Fibroblast of skin of right biceps (primary cell): ENCODE measurements at regions not wholly inside any gene's neighbourhood (a gene's known extent, or its start where the extent isn't known, plus 50 kb on each side); places are given as distances from the start of the nearest gene placed in this dataset.
A peak's percentile ranks its signal among the peaks of the same experiment; 100 is the strongest.
"Not testable (repeated sequence)": the region's sequence is repeated elsewhere in the genome, so short reads cannot be mapped to it uniquely, and the experiment has no call there.

Experiments
- DNase-seq: peaks from one replicate; pipeline ENCODE4 v3.0.0-alpha.2; 2013

DNA sequence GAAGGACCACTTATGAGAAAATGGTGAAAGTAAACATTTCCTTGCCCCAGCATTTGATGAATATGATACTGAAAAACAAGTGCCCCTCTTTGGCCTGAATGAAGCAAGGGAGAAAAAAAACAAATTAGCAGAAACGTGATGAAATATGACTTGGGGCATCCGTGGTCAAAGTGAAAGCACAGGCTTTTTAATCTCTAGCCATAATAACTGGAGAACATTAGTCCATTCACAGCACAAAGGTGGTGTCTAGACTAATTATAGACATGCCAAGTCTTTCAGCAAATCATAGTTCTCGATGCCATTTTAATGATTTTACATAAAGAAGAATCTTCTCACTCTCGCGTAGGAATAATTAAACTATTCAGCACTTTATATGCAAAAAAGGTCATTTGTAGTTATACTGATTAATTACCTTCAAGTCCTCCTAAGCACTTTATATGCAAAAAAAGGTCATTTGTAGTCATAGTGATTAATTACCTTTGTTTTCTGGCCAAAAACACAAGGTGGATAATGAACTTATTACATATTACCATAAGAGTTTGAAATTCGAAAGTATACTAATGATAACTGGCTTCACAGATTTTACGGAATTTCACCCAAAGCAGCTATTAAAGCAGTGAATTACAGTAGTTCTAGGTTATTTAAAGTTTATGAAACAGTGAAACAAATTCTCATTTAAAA is 121.6 kb downstream of the ZNF22 start:
- DNase-seq, result not testable (repeated sequence)

GRCh38 chr10:45135443-45136198 is 134.9 kb downstream of the ZNF22 start:
- no peak for DNase-seq

GRCh38 chr10:45136256-45136655 is 135.5 kb downstream of the ZNF22 start:
- no peak for DNase-seq

- DNase-seq, result no peak
These were observed 143.8 kb downstream of the ZNF22 start for GRCh38 chr10:45144326-45145070.

DNA sequence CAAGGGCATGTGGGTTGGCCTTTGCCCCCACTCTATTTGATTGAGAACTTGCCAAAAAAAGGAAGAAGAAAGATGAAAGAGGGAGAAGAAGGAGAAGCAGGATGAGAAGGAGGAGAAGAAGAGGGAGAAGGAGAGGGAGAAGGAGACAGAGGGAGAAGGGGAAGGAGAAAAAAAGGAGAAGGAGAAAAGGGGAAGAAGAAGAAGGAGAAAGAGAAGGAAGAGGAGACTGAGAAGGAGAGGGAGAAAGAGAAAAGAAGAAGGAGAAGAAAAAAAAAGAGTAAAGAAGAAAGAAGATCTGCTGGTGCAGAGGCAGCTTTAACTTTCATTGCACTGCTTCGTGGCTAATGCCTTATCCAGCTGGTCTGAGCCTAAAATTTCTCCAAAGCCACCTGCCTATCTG is 144.4 kb downstream of the ZNF22 start:
- not testable (repeated sequence) for DNase-seq

- DNase-seq, result no peak
These were observed 146.3 kb downstream of the ZNF22 start for GRCh38 chr10:45147000-45147399.

GRCh38 chr10:45150997-45151396 is 150.3 kb downstream of the ZNF22 start:
- DNase-seq, result no peak

DNA sequence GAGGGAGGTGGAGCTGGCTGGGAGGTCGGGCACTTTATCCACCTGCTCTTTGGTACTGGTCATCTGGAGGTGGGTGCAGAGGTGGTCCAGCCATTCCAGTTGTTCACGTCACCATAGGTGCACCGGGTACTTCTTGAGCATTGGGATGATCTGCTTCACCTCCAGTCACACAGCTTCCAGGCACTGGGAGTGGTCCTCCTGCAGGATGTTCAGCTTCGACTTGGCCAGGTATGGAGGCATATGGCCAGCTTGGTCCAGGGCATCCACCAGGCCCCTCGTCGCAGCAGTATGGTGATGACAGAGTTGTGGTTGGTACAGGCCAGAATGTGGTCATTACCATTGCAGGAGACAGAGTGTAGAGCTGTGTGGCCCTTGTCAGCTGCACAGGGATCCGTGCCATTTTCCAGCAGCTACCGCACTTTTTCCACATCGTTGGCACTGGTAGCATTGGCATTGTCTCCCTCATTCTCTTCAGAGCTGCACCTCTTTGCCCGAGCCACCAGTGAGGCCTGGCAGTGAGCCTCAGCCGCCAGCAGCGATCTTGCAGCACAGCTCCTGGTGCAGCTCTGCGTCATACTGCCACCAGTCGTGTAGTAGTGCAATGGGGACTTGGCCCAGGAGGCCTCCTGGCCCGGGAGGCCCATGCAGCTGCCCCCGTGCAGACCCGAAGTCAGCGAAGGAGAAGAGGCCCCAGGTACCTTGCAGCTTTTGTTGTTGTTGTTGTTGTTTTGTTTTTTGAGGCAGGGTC is 150.9 kb downstream of the ZNF22 start:
- DNase-seq, result no peak

- DNase-seq, result no peak
These were observed 152.0 kb downstream of the ZNF22 start for GRCh38 chr10:45152726-45153125.

- no peak for DNase-seq
These were observed 153.8 kb downstream of the ZNF22 start for GRCh38 chr10:45154502-45154901.

DNA sequence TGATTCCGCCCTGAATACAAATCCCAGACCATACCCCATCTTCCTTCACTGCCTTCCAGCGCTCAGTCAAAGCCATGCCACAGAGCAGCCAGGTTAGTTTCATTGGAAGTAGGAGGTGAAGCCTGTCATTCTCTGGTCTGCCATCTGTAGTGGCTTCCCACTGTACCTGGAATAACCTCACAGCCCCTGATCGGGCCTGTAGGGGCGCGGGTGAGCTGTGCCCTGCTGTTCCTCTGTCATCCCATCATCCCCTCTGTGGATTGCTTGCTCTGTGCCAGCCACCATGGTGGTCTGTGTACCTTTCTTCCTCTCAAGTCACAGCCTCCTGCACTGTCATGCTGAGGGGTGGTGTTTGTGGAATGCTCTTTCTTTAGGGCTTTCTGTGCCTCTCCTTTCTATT is 155.1 kb downstream of the ZNF22 start:
- DNase-seq, result no peak

DNA sequence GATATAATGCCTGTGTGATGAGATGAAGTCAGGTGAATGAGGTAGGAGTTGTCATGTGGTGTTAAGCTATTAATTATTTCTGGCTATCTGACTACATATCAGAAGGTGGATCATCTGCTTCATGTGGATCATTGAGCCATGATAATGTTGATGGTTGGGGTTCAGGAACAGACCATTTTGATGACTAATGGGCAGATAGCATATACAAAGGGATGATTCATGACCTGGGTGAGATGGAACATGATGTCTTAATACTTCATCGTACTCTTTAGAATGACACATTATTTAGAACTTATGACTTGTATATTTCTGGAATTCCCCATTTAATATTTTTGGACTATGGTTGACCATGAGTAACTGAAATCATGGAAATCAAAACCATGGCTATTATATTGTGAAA is 155.1 kb downstream of the OR13A1 start:
- peak; percentile 36 for DNase-seq

DNA sequence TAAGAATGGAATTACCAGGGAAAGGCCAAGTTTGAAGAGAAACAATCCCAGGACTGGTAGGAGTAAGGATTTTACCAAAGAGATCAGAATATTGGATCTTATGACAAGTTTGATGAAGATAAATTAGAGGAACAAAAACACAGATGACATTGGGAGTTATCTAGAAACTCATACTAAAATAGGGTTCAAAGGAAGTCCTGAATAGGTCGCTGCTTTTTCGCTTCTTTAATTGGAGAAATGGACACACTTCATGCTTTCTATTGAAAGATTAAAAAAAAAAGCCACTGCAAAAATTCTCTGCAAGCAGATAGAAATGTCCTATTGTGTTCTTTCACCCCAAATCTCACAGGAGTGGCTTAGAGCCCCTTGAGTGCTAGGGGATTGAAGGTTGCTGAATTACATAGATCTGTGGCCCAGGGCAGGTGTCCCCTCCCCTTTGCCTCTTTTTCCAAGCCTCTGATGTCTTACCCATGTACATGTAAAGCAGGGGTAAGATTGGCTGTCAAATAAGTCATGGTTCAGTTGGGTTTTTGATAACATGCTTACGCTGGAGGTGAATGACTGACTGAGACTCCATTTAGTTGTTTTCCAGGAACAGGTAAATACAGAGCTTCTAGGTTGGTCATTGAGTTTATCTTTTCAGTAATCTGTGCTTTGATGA is 152.0 kb downstream of the OR13A1 start:
- DNase-seq, result no peak

DNA sequence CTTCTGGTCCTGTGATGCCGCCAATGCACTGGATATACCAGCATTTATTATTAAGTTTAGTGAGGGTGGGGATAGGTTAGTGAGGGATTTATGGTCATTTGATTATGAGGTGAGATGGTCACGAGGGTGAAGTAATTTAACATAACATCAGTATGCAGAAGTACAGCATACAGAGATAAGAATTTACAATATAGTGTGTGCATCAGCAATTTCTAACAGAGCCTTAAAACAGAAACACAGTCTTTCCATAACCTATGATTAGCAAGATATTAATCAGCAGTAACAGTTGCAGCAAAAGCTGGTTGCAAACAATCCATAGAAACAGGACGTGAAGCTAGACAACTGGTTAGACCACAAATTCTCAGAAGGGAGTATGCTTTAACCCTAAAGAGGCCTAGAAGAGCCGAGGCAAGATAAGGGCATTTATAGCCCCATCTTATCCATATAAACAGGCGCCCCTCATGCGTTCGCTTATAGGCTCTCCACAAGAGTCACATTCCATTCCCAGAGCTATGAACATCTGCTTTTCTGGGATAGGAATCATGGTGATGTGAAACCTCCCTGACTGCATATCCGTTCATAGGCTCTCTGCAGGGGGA is 139.8 kb downstream of the OR13A1 start:
- DNase-seq, result not testable (repeated sequence)

DNA sequence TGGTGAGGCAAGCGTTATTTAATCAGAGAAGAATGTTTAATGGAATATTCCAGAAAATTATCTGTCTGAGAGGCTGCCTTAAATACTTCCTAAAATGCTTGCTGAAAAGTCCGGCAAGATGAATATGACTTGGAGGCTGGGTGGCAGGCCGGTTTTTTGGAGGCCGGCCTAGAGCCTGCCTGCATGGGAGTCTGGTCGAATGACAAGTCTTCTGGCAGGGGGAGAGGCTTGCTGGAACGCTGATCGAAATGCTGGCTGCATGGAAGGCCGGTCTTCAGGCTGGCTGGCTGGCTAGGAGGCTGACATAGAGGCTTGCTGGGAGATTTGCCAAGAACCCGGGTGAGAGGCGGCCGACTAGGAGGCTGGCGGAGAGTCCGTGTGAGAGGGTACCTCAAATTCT is 135.7 kb downstream of the OR13A1 start:
- no peak for DNase-seq

DNA sequence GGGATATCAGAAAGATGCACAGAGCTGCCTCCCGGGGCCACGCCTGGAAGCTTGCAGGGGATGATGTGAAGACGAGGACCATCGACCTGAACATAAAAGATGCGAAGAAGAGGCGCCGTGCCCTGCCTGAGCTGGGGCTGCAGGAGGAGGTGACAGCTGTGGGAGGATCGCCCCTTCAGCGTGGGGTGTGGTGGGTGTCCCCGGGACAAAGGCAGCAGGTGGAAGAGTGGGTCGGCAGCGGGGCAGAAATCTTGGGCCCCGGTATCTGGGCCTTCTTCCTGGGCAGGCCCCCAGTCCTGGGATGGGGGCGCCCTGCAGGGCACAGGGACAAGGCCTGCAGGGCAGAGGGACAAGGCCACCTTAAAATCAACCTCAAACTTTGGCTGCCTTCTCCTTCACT is 134.9 kb downstream of the OR13A1 start:
- DNase-seq, result no peak

DNA sequence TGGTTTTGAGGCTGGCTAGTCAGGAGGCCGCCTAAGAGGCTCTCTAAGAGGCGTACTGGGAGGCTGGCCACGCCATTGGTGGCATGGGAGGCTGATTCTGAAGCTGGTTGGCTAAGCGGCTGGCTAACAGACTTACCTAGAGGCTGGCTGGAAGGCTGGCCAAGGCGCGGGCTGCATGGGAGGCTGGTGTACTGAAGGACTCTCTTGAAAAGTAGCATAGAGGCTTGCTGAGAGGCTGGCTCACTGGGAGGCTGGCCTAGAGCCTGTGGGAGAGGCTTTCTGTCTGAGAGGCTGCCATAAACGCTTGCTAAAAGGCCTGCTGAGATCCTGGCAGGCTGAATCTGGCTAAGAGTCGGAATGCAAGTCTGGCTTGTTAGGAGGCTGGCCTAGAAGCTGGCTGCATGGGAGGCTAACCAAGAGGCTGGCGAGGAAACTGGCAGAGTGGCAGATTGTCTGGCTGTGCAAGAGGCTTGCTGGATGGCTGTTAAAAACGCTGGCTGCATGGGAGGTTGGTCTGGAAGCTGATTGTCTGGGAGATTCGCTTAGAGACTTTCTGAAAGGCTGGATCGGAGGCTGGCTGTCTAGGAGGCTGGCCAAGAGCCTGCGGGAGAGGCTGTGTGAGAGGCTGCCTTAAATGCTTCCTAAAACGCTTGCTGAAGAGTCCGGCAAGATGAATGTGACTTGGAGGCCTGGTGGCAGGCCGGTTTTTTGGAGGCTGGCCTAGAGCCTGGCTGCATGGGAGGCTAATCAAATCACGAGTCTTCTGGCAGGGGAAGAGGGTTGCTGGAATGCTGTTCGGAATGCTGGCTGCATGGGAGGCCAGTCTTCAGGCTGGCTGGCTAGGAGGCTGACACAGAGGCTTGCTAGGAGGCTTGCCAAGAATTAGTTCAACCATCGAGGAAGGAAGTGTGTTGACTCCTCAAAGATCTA is 134.2 kb downstream of the OR13A1 start:
- DNase-seq, result peak; percentile 13

GRCh38 chr10:45183174-45183573 is 132.2 kb downstream of the OR13A1 start:
- DNase-seq, result no peak

- no peak for DNase-seq
These were observed 117.5 kb downstream of the OR13A1 start for GRCh38 chr10:45197816-45198485.

DNA sequence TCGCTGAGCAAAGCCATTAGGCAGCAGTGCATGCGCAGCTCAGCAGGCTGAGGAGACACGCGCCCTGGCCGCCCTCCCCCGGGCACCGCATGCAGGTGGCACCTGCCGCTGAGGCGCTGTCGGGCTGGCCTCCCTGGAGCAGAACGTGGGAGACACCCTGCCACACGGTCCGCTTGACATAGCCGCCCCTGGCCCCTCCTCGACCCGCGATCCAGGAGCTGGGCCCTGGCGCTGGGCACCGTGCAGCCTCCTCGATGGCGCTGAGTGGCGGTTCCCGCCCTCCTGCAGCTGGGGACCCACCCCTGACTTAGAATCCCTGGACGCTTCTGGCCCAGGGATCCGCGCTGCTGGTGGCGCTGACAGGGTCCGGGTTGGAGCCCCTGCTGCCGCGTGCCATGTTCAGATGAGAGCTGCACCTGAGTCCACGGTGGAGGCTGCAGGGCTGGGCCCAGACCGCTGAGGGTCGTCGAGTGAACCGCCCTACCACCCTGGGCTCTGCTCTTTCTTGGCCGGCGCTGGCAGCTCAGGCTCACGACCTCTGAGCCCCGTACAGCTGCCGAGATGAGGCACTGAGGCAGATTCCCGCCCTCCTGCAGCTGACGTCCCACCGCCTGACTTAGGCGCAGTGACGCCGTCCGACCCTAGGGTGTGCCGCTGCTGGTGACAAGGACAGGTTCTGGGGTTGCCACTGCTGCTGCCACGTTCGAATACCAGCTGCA is 116.8 kb downstream of the OR13A1 start:
- DNase-seq, result no peak
